ENCODE measurements at regions not wholly inside any gene's neighbourhood (a gene's known extent, or its start where the extent isn't known, plus 50 kb on each side); places are given as distances from the start of the nearest gene placed in this dataset.

- H3K27me3 ChIP-seq (ENCODE audit: insufficient read depth, low read length): no peaks in the 10 kb centered on the region
- no peaks in the 10 kb centered on the region for H3K36me3 ChIP-seq (ENCODE audit: insufficient read depth, low read length)
- H2AFZ ChIP-seq (ENCODE audit: low read length, unreplicated experiment): peak overlapping the region; percentile 9
- no peak overlapping the region for H3K27ac ChIP-seq (ENCODE audit: low read depth, low read length)
- H3K4me3 ChIP-seq (ENCODE audit: low read depth, low read length): no peak overlapping the region
- H3K79me2 ChIP-seq (ENCODE audit: control insufficient read depth, insufficient read depth, low read length, unreplicated experiment): no peaks in the 10 kb centered on the region
- peaks cover 11% of the 10 kb centered on the region for H3K4me1 ChIP-seq (ENCODE audit: control insufficient read depth, insufficient read depth, low read length, unreplicated experiment)
Measured at GRCh38 chr5:98608052-98608451, 165.4 kb upstream of the RGMB start.

GRCh38 chr5:98614341-98614740 is 159.1 kb upstream of the RGMB start:
- Histone ChIP-seq H3K4me1 (ENCODE audit: control insufficient read depth, insufficient read depth, low read length, unreplicated experiment) (no peaks in the 10 kb centered on the region), H3K79me2 (ENCODE audit: control insufficient read depth, insufficient read depth, low read length, unreplicated experiment) (no peaks in the 10 kb centered on the region), H3K4me3 (ENCODE audit: low read depth, low read length) (no peak overlapping the region), H3K27me3 (ENCODE audit: insufficient read depth, low read length) (no peaks in the 10 kb centered on the region), H3K27ac (ENCODE audit: low read depth, low read length) (no peak overlapping the region), H2AFZ (ENCODE audit: low read length, unreplicated experiment) (peak overlapping the region; percentile 18), H3K36me3 (ENCODE audit: insufficient read depth, low read length) (no peaks in the 10 kb centered on the region)

- Histone ChIP-seq H3K27ac (ENCODE audit: low read depth, low read length) (no peak overlapping the region), H3K4me1 (ENCODE audit: control insufficient read depth, insufficient read depth, low read length, unreplicated experiment) (no peaks in the 10 kb centered on the region), H3K27me3 (ENCODE audit: insufficient read depth, low read length) (no peaks in the 10 kb centered on the region), H3K79me2 (ENCODE audit: control insufficient read depth, insufficient read depth, low read length, unreplicated experiment) (no peaks in the 10 kb centered on the region), H2AFZ (ENCODE audit: low read length, unreplicated experiment) (no peak overlapping the region), H3K4me3 (ENCODE audit: low read depth, low read length) (no peak overlapping the region), H3K36me3 (ENCODE audit: insufficient read depth, low read length) (no peaks in the 10 kb centered on the region)
Measured at GRCh38 chr5:98621821-98622220, 151.6 kb upstream of the RGMB start.

- Histone ChIP-seq H3K27ac (ENCODE audit: low read depth, low read length) (no peak overlapping the region), H3K4me3 (ENCODE audit: low read depth, low read length) (no peak overlapping the region), H3K36me3 (ENCODE audit: insufficient read depth, low read length) (peaks cover 3% of the 10 kb centered on the region; the same call in 1 of the 2 replicates), H3K79me2 (ENCODE audit: control insufficient read depth, insufficient read depth, low read length, unreplicated experiment) (no peaks in the 10 kb centered on the region), H3K27me3 (ENCODE audit: insufficient read depth, low read length) (no peaks in the 10 kb centered on the region), H3K4me1 (ENCODE audit: control insufficient read depth, insufficient read depth, low read length, unreplicated experiment) (no peaks in the 10 kb centered on the region), H2AFZ (ENCODE audit: low read length, unreplicated experiment) (no peak overlapping the region)
Measured at GRCh38 chr5:98624145-98624880, 149.2 kb upstream of the RGMB start.

GRCh38 chr5:98627121-98627520 is 146.3 kb upstream of the RGMB start:
- peaks cover 16% of the 10 kb centered on the region for H3K4me1 ChIP-seq (ENCODE audit: control insufficient read depth, insufficient read depth, low read length, unreplicated experiment)
- H3K27ac ChIP-seq (ENCODE audit: low read depth, low read length): no peak overlapping the region
- H2AFZ ChIP-seq (ENCODE audit: low read length, unreplicated experiment): no peak overlapping the region
- no peaks in the 10 kb centered on the region for H3K79me2 ChIP-seq (ENCODE audit: control insufficient read depth, insufficient read depth, low read length, unreplicated experiment)
- no peak overlapping the region for H3K4me3 ChIP-seq (ENCODE audit: low read depth, low read length)
- peaks cover 3% of the 10 kb centered on the region; the same call in 1 of the 2 replicates for H3K36me3 ChIP-seq (ENCODE audit: insufficient read depth, low read length)
- no peaks in the 10 kb centered on the region for H3K27me3 ChIP-seq (ENCODE audit: insufficient read depth, low read length)

GRCh38 chr5:98630621-98631020 is 142.8 kb upstream of the RGMB start:
- H3K27ac ChIP-seq (ENCODE audit: low read depth, low read length): peak overlapping the region; percentile 65; the same call in 1 of the 2 replicates
- peaks cover 19% of the 10 kb centered on the region for H3K4me1 ChIP-seq (ENCODE audit: control insufficient read depth, insufficient read depth, low read length, unreplicated experiment)
- peaks cover 3% of the 10 kb centered on the region; the same call in 1 of the 2 replicates for H3K36me3 ChIP-seq (ENCODE audit: insufficient read depth, low read length)
- H3K4me3 ChIP-seq (ENCODE audit: low read depth, low read length): no peak overlapping the region
- H3K79me2 ChIP-seq (ENCODE audit: control insufficient read depth, insufficient read depth, low read length, unreplicated experiment): no peaks in the 10 kb centered on the region
- peak overlapping the region; percentile 24 for H2AFZ ChIP-seq (ENCODE audit: low read length, unreplicated experiment)
- no peaks in the 10 kb centered on the region for H3K27me3 ChIP-seq (ENCODE audit: insufficient read depth, low read length)

GRCh38 chr5:98631311-98632054 is 142.0 kb upstream of the RGMB start:
- H3K36me3 ChIP-seq (ENCODE audit: insufficient read depth, low read length): peaks cover 3% of the 10 kb centered on the region; the same call in 1 of the 2 replicates
- H3K79me2 ChIP-seq (ENCODE audit: control insufficient read depth, insufficient read depth, low read length, unreplicated experiment): no peaks in the 10 kb centered on the region
- no peak overlapping the region for H3K4me3 ChIP-seq (ENCODE audit: low read depth, low read length)
- no peak overlapping the region for H2AFZ ChIP-seq (ENCODE audit: low read length, unreplicated experiment)
- peaks cover 19% of the 10 kb centered on the region for H3K4me1 ChIP-seq (ENCODE audit: control insufficient read depth, insufficient read depth, low read length, unreplicated experiment)
- H3K27me3 ChIP-seq (ENCODE audit: insufficient read depth, low read length): no peaks in the 10 kb centered on the region
- H3K27ac ChIP-seq (ENCODE audit: low read depth, low read length): peak overlapping the region; percentile 65

- Histone ChIP-seq H3K4me3 (ENCODE audit: low read depth, low read length) (no peak overlapping the region), H3K4me1 (ENCODE audit: control insufficient read depth, insufficient read depth, low read length, unreplicated experiment) (peaks cover 33% of the 10 kb centered on the region), H3K27ac (ENCODE audit: low read depth, low read length) (no peak overlapping the region), H3K27me3 (ENCODE audit: insufficient read depth, low read length) (no peaks in the 10 kb centered on the region), H3K79me2 (ENCODE audit: control insufficient read depth, insufficient read depth, low read length, unreplicated experiment) (no peaks in the 10 kb centered on the region), H2AFZ (ENCODE audit: low read length, unreplicated experiment) (no peak overlapping the region), H3K36me3 (ENCODE audit: insufficient read depth, low read length) (no peaks in the 10 kb centered on the region)
Measured at GRCh38 chr5:98635656-98636055, 137.8 kb upstream of the RGMB start.

GRCh38 chr5:98637116-98637515 is 136.3 kb upstream of the RGMB start:
- H3K79me2 ChIP-seq (ENCODE audit: control insufficient read depth, insufficient read depth, low read length, unreplicated experiment): no peaks in the 10 kb centered on the region
- H3K4me1 ChIP-seq (ENCODE audit: control insufficient read depth, insufficient read depth, low read length, unreplicated experiment): peaks cover 18% of the 10 kb centered on the region
- no peak overlapping the region for H3K4me3 ChIP-seq (ENCODE audit: low read depth, low read length)
- no peak overlapping the region for H2AFZ ChIP-seq (ENCODE audit: low read length, unreplicated experiment)
- H3K36me3 ChIP-seq (ENCODE audit: insufficient read depth, low read length): no peaks in the 10 kb centered on the region
- no peak overlapping the region for H3K27ac ChIP-seq (ENCODE audit: low read depth, low read length)
- H3K27me3 ChIP-seq (ENCODE audit: insufficient read depth, low read length): no peaks in the 10 kb centered on the region

- Histone ChIP-seq H2AFZ (ENCODE audit: low read length, unreplicated experiment) (no peak overlapping the region), H3K36me3 (ENCODE audit: insufficient read depth, low read length) (no peaks in the 10 kb centered on the region), H3K27me3 (ENCODE audit: insufficient read depth, low read length) (no peaks in the 10 kb centered on the region), H3K4me1 (ENCODE audit: control insufficient read depth, insufficient read depth, low read length, unreplicated experiment) (peaks cover 15% of the 10 kb centered on the region), H3K79me2 (ENCODE audit: control insufficient read depth, insufficient read depth, low read length, unreplicated experiment) (no peaks in the 10 kb centered on the region), H3K4me3 (ENCODE audit: low read depth, low read length) (no peak overlapping the region), H3K27ac (ENCODE audit: low read depth, low read length) (no peak overlapping the region)
Measured at GRCh38 chr5:98637557-98637956, 135.9 kb upstream of the RGMB start.

- no peaks in the 10 kb centered on the region for H3K27me3 ChIP-seq (ENCODE audit: insufficient read depth, low read length)
- H3K79me2 ChIP-seq (ENCODE audit: control insufficient read depth, insufficient read depth, low read length, unreplicated experiment): no peaks in the 10 kb centered on the region
- H2AFZ ChIP-seq (ENCODE audit: low read length, unreplicated experiment): peak overlapping the region; percentile 16
- peaks cover 15% of the 10 kb centered on the region for H3K4me1 ChIP-seq (ENCODE audit: control insufficient read depth, insufficient read depth, low read length, unreplicated experiment)
- no peaks in the 10 kb centered on the region for H3K36me3 ChIP-seq (ENCODE audit: insufficient read depth, low read length)
- H3K27ac ChIP-seq (ENCODE audit: low read depth, low read length): no peak overlapping the region
- no peak overlapping the region for H3K4me3 ChIP-seq (ENCODE audit: low read depth, low read length)
Measured at GRCh38 chr5:98638111-98638510, 135.4 kb upstream of the RGMB start.

All from ACC112 (cell line).